Astrocyte of the cerebellum (primary cell): ENCODE measurements at regions not wholly inside any gene's neighbourhood (a gene's known extent, or its start where the extent isn't known, plus 50 kb on each side); places are given as distances from the start of the nearest gene placed in this dataset.

Source experiments
- DNase-seq: peaks from one replicate; pipeline ENCODE4 v3.0.0-alpha.2; 2011; ENCODE audit warnings: low read depth
- H3K4me3 ChIP-seq: 2 replicates; pipeline ENCODE4 v1.5.1; 2011; ENCODE audit warnings: mild to moderate bottlenecking, low read depth, low read length, moderate library complexity
- in situ Hi-C: cut with HindIII; loops from 2 replicates; pipeline ENCODE4 v1.10.0; 2017; ENCODE audit warnings: low sequenced_read_pairs
- TF ChIP-seq, protein P1 (sequence below): IDR thresholded peaks from 2 replicates; pipeline ENCODE4 v1.5.1; 2012; ENCODE audit warnings: low read length, low read depth, moderate library complexity, mild to moderate bottlenecking; ENCODE audit errors: missing control alignments

DNA sequence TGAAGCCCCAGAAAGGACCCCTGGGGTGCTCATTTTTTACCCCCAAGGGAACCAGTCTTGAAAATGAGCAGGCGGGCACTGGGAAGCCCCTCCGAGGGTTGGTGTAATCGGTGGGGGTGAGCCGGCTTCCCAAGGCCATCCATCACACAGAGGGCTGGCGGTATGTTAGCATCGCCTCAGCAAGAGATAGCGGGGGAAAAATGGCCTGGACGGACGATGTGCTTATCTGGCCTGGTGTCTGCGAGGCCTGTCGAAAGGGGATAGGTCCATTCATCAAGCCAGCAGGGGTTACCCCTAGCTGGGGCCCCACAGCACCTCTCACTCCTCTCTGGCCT is 188.9 kb downstream of the IRF8 start:
- TF ChIP-seq, protein P1, sequence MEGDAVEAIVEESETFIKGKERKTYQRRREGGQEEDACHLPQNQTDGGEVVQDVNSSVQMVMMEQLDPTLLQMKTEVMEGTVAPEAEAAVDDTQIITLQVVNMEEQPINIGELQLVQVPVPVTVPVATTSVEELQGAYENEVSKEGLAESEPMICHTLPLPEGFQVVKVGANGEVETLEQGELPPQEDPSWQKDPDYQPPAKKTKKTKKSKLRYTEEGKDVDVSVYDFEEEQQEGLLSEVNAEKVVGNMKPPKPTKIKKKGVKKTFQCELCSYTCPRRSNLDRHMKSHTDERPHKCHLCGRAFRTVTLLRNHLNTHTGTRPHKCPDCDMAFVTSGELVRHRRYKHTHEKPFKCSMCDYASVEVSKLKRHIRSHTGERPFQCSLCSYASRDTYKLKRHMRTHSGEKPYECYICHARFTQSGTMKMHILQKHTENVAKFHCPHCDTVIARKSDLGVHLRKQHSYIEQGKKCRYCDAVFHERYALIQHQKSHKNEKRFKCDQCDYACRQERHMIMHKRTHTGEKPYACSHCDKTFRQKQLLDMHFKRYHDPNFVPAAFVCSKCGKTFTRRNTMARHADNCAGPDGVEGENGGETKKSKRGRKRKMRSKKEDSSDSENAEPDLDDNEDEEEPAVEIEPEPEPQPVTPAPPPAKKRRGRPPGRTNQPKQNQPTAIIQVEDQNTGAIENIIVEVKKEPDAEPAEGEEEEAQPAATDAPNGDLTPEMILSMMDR, result no peak
- no peak for DNase-seq
- no peak overlapping the region for H3K4me3 ChIP-seq
- in situ Hi-C loops, result loop anchor here (25.0 kb wide), 1 partner anchor 99 kb away; no protein-coding TSS in a partner anchor

DNA sequence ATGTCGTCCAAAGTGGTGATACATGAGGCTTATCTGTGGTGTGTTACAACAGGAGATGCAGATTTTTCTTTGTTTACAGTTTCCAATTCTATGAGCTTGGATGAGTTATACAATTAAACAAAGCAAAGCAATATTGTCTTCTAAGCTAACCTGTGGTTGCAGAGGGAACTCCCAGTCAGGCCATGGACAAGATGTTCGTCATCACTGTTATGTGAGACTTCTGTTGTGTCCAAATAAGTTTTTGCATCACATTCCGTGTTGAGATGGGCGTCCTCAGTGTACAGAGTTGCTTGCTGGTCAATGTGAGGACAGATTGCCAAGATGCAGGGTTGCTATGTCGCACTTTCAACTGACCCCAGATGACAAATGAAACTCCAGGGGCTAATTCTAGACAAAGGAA is 189.3 kb downstream of the IRF8 start:
- no peak for DNase-seq
- in situ Hi-C loops, result loop anchor here (25.0 kb wide), 1 partner anchor 99 kb away; no protein-coding TSS in a partner anchor
- H3K4me3 ChIP-seq, result no peak overlapping the region
- TF ChIP-seq, protein P1, result no peak

GRCh38 chr16:86088816-86089215 is 189.9 kb downstream of the IRF8 start:
- in situ Hi-C loops, result loop anchor here (25.0 kb wide), 1 partner anchor 98 kb away; no protein-coding TSS in a partner anchor
- TF ChIP-seq, protein P1, result no peak
- H3K4me3 ChIP-seq, result no peak overlapping the region
- DNase-seq, result no peak

DNA sequence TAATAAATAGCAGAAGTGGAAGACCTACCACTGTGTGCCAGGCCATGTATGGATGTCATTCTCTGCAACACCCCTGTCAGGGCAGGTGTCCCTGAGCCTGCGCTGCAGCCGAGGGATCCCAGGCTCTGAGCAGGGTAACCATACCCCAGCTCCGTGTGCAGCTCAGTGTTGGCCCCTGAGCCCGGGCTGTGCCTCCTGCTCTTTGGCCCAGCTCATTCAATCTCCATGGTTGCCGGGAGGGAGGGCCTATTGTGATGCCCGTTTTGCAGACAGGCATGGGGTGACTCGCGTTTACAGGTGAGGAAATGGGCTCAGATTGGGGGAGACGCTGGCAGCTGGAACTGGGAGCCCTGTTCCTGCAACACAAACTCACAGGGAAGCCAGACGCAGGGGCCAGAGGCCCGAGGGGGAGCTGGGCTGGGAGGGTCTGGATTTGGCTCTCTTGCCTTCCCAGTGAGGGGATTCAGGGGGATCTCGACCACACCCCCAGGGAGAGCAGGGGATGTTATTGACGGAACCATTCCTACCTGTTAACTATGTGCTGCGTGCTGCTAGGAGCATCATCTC is 190.5 kb downstream of the IRF8 start:
- DNase-seq, result no peak
- TF ChIP-seq, protein P1, result no peak
- H3K4me3 ChIP-seq, result no peak overlapping the region
- in situ Hi-C loops, result loop anchor here (25.0 kb wide), 1 partner anchor 98 kb away; no protein-coding TSS in a partner anchor

DNA sequence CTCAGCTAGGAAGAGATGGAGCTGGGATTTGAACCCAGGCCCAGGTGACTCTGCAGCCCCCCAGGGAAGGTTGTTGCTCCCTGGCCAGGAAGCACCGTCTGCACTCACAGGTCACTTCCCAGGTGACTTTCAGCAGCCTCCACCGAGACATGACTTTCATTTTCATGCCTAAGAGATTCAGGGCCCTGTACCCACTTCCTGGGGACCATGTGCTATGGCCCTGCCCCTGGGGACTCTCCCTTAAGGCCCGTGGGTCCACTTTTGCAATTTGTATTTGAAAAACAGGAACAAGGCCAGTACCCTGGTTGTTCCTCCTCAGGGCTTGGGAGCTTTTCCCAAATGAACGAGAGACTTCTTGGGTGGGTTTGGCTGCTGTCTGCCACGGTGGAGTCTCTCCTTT is 191.0 kb downstream of the IRF8 start:
- H3K4me3 ChIP-seq, result no peak overlapping the region
- TF ChIP-seq, protein P1, result no peak
- no peak for DNase-seq
- in situ Hi-C loops, result loop anchor here (25.0 kb wide), 1 partner anchor 97 kb away; no protein-coding TSS in a partner anchor

DNA sequence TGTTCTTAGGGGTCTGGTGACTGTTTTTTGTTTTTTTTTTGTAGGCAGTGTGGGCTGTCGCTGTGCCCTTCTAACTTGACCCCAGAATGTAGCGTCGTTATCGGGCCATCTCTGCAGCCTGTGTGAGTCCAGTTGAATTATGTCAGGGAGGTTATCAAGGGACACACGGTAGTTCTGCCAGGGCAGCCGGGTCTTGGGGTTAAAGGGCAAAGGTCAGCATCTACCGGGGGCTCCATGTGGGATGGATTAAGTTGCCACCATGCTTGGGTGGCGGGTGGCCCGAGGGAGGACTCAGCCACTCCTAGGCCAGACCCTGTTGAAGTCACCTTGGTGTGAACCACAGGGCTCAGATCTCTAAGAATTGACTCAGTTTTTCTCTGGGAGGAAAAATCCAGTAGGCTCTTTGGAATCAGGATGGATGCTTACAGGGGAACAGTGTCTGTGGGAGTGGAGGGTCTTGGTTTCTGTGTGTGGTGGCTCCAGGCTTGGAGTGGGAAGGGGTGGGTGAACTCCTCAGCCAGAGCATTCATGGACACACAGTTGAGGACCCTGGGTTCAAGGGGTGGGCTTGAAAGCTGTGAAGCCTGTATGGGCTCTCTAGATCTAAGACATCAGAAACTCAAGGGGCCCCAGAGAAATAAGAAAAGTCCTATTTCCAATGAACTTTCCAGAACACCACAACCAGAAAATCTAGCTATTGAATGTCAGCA is 191.7 kb downstream of the IRF8 start:
- H3K4me3 ChIP-seq, result no peak overlapping the region
- no peak for DNase-seq
- in situ Hi-C loops, result loop anchor here (25.0 kb wide), 1 partner anchor 97 kb away; no protein-coding TSS in a partner anchor
- TF ChIP-seq, protein P1, result no peak
